GM18868 (cell line): ENCODE measurements at regions not wholly inside any gene's neighbourhood (a gene's known extent, or its start where the extent isn't known, plus 50 kb on each side); places are given as distances from the start of the nearest gene placed in this dataset.
"Not testable (repeated sequence)": the region's sequence is repeated elsewhere in the genome, so short reads cannot be mapped to it uniquely, and the experiment has no call there.

Source experiments
- ATAC-seq: cut with Tn5 transposase; IDR thresholded peaks from one replicate; pipeline ENCODE4 v1.9.1; 2021; ENCODE audit warnings: mild to moderate bottlenecking, moderate library complexity; ENCODE audit not compliant: unreplicated experiment

- no peak for ATAC-seq
Measured at GRCh38 chr2:77578354-77578753, 56.2 kb upstream of the LRRTM4 start.

DNA sequence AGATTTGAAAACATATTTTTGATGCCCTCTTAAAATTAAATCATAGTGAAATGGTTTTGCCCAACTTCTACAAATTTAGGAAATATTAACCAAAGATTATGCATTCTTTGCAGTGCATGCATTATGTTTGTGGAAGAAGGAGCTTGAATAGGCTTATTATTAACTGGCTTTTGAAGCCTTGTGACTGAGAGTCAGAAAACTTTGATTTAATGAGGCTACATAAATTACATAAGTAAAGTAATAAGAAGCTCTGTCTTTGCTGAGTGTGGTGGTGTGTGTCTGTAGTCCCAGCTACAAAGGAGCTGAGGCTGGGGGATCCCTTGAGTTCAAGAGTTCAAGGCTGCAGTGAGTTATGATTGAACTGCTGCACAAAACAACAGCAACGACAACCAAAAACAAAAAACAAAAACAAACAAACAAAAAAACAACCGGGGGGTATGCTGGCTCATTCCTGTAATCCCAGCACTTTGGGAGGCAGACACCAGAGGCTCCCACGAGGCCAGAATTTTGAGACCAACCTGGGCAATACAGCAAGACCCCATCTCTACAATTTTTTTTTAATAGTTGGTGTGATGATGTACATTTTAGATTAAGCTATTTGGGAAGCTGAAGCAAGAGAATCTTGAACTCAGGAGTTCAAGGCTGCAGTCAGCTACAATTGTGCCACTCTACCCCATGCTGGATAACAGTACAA is 57.0 kb upstream of the LRRTM4 start:
- no peak for ATAC-seq

GRCh38 chr2:77588438-77588837 is 66.3 kb upstream of the LRRTM4 start:
- ATAC-seq, result no peak

DNA sequence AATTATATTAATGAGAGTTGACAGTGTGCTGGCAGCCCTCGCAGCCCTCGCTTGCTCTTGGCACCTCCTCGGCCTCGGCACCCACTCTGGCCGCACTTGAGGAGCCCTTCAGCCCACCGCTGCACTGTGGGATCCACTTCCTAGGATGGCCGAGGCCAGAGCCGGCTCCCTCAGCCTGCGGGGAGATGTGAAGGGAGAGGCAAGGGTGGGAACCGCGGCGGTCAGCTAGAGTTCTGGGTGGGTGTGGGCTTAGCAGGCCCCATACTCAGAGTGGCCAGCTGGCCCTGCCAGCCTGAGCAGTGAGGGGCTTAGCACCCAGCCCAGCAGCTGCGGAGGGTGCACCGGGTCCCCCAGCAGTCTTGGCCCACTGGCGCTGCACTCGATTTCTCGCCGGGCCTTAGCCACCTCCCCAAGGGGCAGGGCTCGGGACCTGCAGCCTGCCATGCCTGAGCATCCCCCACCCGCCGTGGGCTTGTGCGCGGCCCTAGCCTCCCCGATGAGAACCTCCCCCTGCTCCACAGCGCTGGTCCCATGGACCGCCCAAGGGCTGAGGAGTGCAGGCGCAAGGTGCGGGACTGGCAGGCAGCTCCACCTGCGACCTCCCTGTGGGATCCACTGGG is 68.2 kb upstream of the LRRTM4 start:
- no peak for ATAC-seq

GRCh38 chr2:77592955-77593354 is 70.8 kb upstream of the LRRTM4 start:
- ATAC-seq, result not testable (repeated sequence)

DNA sequence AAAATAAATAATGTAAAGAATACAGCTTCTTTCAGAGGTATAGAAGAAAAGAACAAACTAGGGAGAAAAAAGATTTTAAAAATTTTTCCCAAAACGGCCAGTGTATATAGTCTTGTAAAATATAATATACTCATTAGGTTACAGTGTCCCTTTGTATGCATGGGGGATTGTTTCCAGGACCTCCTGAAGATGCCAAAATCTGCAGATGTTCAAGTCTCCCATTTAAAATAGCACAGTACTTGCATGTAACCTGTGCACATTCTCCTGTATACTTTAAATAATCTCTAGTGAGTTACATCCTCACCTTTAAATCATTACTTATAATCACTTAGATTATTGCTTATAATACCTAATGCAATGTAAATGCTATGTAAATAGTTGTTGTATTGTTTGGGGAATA is 80.6 kb upstream of the LRRTM4 start:
- no peak for ATAC-seq

GRCh38 chr2:77604953-77605929 is 83.1 kb upstream of the LRRTM4 start:
- ATAC-seq, result no peak

DNA sequence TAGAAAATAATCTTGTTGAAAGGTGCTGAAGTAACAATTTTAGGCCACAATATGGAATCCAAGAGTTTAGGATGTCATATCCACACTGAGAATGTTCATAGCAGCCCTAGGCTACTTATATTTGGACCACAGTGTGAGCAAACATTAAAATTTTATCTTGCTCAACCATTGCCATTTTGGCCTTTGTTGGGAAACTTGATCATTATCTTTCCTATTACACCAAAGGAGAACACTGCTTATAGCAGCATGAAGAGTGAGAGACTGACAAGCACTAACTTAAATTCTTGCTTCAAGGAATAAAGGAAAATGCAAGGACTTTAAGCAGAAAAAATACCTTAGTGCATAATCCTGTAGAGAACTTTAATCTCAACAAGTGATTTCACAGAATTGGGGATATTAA is 86.3 kb upstream of the LRRTM4 start:
- no peak for ATAC-seq

- ATAC-seq, result no peak
Measured at GRCh38 chr2:77629539-77629938, 107.4 kb upstream of the LRRTM4 start.

- ATAC-seq, result no peak
Measured at GRCh38 chr2:77631007-77631406, 108.8 kb upstream of the LRRTM4 start.

- ATAC-seq, result no peak
Measured at GRCh38 chr2:77633601-77634000, 111.4 kb upstream of the LRRTM4 start.

GRCh38 chr2:77640924-77641323 is 118.7 kb upstream of the LRRTM4 start:
- no peak for ATAC-seq

GRCh38 chr2:77642339-77642738 is 120.2 kb upstream of the LRRTM4 start:
- no peak for ATAC-seq

DNA sequence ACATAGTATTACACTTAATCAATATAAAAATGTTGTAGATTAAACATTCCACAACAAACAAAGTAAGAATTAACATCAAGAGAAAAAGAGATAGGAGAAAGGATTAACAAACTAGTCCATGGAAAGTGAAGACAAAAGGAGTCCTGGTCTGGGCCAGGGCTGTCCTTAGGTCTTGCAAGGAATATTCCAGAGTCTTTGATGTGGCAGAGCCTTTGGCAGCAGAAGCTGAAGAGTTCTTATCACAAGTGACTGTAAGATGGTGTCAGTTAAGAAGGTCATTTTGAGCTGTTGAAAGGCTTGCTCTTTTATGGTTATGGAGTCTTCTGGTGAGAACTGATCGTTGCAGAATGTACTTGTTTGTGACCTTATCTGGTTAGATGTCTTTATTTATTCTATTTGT is 127.7 kb upstream of the LRRTM4 start:
- ATAC-seq, result no peak

DNA sequence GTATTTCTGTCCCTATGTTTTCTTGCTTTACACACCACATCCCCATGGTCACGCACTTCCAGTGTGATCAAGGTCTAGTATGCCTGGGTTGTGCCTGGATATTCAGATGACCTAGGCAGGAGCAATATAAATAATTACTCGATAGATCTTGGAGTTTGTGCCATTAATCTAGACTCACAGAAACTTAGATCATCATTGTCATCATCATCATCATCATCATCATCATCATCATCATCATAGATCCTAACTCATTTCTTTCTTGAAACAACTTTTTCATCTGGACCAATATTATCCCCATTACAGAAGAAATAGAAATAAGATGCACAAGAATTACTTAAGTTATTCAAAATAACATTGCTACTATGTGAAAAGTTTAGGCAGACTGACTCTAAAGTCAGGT is 130.3 kb upstream of the LRRTM4 start:
- no peak for ATAC-seq

- no peak for ATAC-seq
Measured at GRCh38 chr2:77664491-77664890, 142.3 kb upstream of the LRRTM4 start.

DNA sequence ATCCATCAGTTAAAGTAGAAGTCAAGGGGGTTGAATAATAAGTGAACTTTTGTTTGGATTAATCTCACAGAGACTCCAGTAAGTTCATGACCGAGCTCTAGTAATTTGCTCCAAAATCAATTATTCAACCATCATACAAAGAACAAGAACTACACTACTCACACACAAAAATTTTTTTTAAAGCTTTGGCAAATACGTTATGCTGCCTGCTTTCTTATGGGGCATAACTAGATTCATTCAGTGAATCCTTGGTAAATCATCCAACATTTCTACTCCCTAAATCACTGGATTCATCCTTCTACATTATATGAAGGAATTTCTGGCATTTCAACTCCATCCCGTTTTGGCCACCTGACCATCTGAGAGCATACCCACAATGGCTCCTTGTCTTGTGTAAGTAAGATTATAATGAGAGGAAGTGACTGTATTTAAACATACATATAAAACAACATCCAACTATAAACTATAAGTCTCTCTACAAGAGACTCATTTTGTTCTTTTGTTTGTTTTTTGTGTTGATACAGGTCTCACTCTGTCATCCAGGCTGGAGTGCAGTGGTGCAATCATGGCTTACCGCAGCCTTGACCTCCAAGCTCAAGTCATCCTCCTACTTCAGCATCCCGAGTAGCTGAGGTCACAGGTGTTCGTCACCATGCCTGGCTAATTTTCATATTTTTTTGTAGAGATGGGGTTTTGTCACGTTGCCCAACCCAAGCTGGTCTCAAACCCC is 144.2 kb upstream of the LRRTM4 start:
- ATAC-seq, result no peak

- not testable (repeated sequence) for ATAC-seq
Measured at GRCh38 chr2:77684543-77685319, 162.6 kb upstream of the LRRTM4 start.

GRCh38 chr2:77712601-77713000 is 190.4 kb upstream of the LRRTM4 start:
- ATAC-seq, result no peak

GRCh38 chr2:77713412-77713811 is 191.2 kb upstream of the LRRTM4 start:
- ATAC-seq, result no peak
